GM23338 (cell line): ENCODE measurements at regions not wholly inside any gene's neighbourhood (a gene's known extent, or its start where the extent isn't known, plus 50 kb on each side); places are given as distances from the start of the nearest gene placed in this dataset.

Experiments
- ATAC-seq: fragments of 200-7000 bp; cut with Tn5 transposase; 3 replicates; pipeline ENCODE4 v1.9.1; 2020
- DNase-seq: peaks from one replicate; pipeline ENCODE4 v3.0.0-alpha.2; 2015; ENCODE audit warnings: low spot score
- H2AFZ ChIP-seq: fragments of 200-600 bp; sonication (generic); 2 replicates; pipeline ENCODE4 v1.8.0; 2016; ENCODE audit warnings: antibody characterized with exemption, mild to moderate bottlenecking, moderate library complexity
- H3F3A ChIP-seq: fragments of 200-600 bp; sonication (generic); replicated peaks from 2 replicates; pipeline ENCODE4 v1.8.0; 2017; ENCODE audit warnings: antibody characterized with exemption, mixed run types, low read depth
- H3K27ac ChIP-seq: fragments of 200-600 bp; sonication (generic); 2 replicates; pipeline ENCODE4 v1.6.1; 2016; ENCODE audit warnings: low read depth
- H3K27me3 ChIP-seq: fragments of 200-600 bp; sonication (generic); 2 replicates; pipeline ENCODE4 v1.8.0; 2016; ENCODE audit warnings: mild to moderate bottlenecking, mixed run types, moderate library complexity; ENCODE audit not compliant: insufficient read depth
- H3K36me3 ChIP-seq: fragments of 200-600 bp; sonication (generic); 2 replicates; pipeline ENCODE4 v1.8.0; 2016; ENCODE audit warnings: mild to moderate bottlenecking; ENCODE audit not compliant: insufficient read depth
- H3K4me1 ChIP-seq: fragments of 200-600 bp; sonication (generic); 2 replicates; pipeline ENCODE4 v1.8.0; 2016; ENCODE audit warnings: mild to moderate bottlenecking, moderate library complexity; ENCODE audit not compliant: insufficient read depth
- H3K4me2 ChIP-seq: fragments of 200-600 bp; sonication (generic); 2 replicates; pipeline ENCODE4 v1.7.1; 2017; ENCODE audit warnings: mixed run types
- H3K4me3 ChIP-seq: fragments of 200-600 bp; sonication (generic); 2 replicates; pipeline ENCODE4 v1.6.1; 2016; ENCODE audit warnings: mixed run types
- H3K79me2 ChIP-seq: fragments of 200-600 bp; sonication (generic); replicated peaks from 2 replicates; pipeline ENCODE4 v1.8.0; 2017; ENCODE audit warnings: mild to moderate bottlenecking; ENCODE audit not compliant: insufficient read depth
- H3K9me2 ChIP-seq: fragments of 200-600 bp; sonication (generic); 2 replicates; pipeline ENCODE4 v1.8.0; 2017; ENCODE audit not compliant: insufficient read depth
- H4K20me1 ChIP-seq: fragments of 200-600 bp; sonication (generic); replicated peaks from 2 replicates; pipeline ENCODE4 v1.8.0; 2017; ENCODE audit warnings: mild to moderate bottlenecking; ENCODE audit not compliant: insufficient read depth
- H3K27ac Mint-ChIP-seq: 2 replicates; pipeline ENCODE4 v1.8.0; 2020; ENCODE audit warnings: inconsistent platforms, mild to moderate bottlenecking, moderate library complexity, mixed read lengths
- H3K27me3 Mint-ChIP-seq: 3 replicates; pipeline ENCODE4 v1.8.0; 2022; ENCODE audit warnings: low read depth, mild to moderate bottlenecking, moderate library complexity, mixed read lengths, inconsistent platforms; ENCODE audit not compliant: insufficient read depth, poor library complexity
- H3K36me3 Mint-ChIP-seq: 3 replicates; pipeline ENCODE4 v1.8.0; 2021; ENCODE audit warnings: low read depth, mild to moderate bottlenecking, inconsistent platforms, moderate library complexity, mixed read lengths
- H3K4me1 Mint-ChIP-seq: 3 replicates; pipeline ENCODE4 v1.8.0; 2020; ENCODE audit warnings: mild to moderate bottlenecking, inconsistent platforms, mixed read lengths
- H3K4me3 Mint-ChIP-seq: 3 replicates; pipeline ENCODE4 v1.8.0; 2021; ENCODE audit warnings: moderate library complexity, mild to moderate bottlenecking, inconsistent platforms, mixed read lengths
- H3K9me3 Mint-ChIP-seq: 3 replicates; pipeline ENCODE4 v1.8.0; 2020; ENCODE audit warnings: moderate library complexity, mild to moderate bottlenecking, inconsistent platforms, mixed read lengths
- CREB1 ChIP-seq: fragments of 250-450 bp; sonication (Bioruptor Pico); IDR thresholded peaks from 2 replicates; pipeline ENCODE4 v1.5.0; 2020; ENCODE audit warnings: low read depth, mild to moderate bottlenecking, moderate library complexity
- EZH2phosphoT487 ChIP-seq: fragments of 200-600 bp; sonication (generic); IDR thresholded peaks from one replicate; pipeline ENCODE4 v1.8.1; 2018; ENCODE audit warnings: antibody characterized with exemption; ENCODE audit not compliant: unreplicated experiment
- POLR2AphosphoS5 ChIP-seq: IDR thresholded peaks from 2 replicates; pipeline ENCODE4 v1.6.1; 2016; ENCODE audit warnings: antibody characterized with exemption, low read depth
- ZNF114 ChIP-seq: fragments of 250-450 bp; sonication (Bioruptor Pico); IDR thresholded peaks from 2 replicates; pipeline ENCODE4 v1.5.0; 2020; ENCODE audit warnings: mild to moderate bottlenecking, moderate library complexity
- TF ChIP-seq, protein P1 (sequence below), 2 experiments: fragments of 200-600 bp in 1 of 2; sonication (generic) in 1 of 2; conservative IDR thresholded peaks; 2 replicates each; pipeline versions ENCODE4 v1.5.1 to v1.6.1; 2016 to 2017; ENCODE audit warnings: antibody characterized with exemption in 2 of 2, low read depth in 2 of 2, mild to moderate bottlenecking in 2 of 2, moderate library complexity in 1 of 2
- TF ChIP-seq, protein P2 (sequence below): IDR thresholded peaks from 2 replicates; pipeline ENCODE4 v1.6.1; 2016; ENCODE audit warnings: antibody characterized with exemption

GRCh38 chr7:3210531-3210930, 90.5 kb upstream of the SDK1 start:
- Mint-ChIP-seq H3K4me1 (peaks cover 2% of the 10 kb centered on the region; the same call in 2 of the 3 replicates), H3K27ac (peak overlapping the region; percentile 32), H3K9me3 (no peaks in the 10 kb centered on the region), H3K36me3 (no peaks in the 10 kb centered on the region), H3K4me3 (no peak overlapping the region), H3K27me3 (no peaks in the 10 kb centered on the region)
- Histone ChIP-seq H3K79me2 (no peaks in the 10 kb centered on the region), H3K4me1 (no peaks in the 10 kb centered on the region), H4K20me1 (no peaks in the 10 kb centered on the region), H3K27ac (no peak overlapping the region), H3K27me3 (no peaks in the 10 kb centered on the region), H3K4me3 (no peak overlapping the region), H3F3A (no peaks in the 10 kb centered on the region), H3K4me2 (no peak overlapping the region), H3K9me2 (no peaks in the 10 kb centered on the region), H2AFZ (no peak overlapping the region), H3K36me3 (no peaks in the 10 kb centered on the region)
- ATAC-seq (peak; percentile 97), DNase-seq (peak; percentile 47)
- no peak for TF ChIP-seq ZNF114 (CRISPR knock-in tag)
- TF ChIP-seq, protein P1, sequence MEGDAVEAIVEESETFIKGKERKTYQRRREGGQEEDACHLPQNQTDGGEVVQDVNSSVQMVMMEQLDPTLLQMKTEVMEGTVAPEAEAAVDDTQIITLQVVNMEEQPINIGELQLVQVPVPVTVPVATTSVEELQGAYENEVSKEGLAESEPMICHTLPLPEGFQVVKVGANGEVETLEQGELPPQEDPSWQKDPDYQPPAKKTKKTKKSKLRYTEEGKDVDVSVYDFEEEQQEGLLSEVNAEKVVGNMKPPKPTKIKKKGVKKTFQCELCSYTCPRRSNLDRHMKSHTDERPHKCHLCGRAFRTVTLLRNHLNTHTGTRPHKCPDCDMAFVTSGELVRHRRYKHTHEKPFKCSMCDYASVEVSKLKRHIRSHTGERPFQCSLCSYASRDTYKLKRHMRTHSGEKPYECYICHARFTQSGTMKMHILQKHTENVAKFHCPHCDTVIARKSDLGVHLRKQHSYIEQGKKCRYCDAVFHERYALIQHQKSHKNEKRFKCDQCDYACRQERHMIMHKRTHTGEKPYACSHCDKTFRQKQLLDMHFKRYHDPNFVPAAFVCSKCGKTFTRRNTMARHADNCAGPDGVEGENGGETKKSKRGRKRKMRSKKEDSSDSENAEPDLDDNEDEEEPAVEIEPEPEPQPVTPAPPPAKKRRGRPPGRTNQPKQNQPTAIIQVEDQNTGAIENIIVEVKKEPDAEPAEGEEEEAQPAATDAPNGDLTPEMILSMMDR (conservative IDR thresholded peaks at IDR 0.05; ENCODE audit: low read depth in 2 of 2) = peak; percentile 45 to 76

DNA sequence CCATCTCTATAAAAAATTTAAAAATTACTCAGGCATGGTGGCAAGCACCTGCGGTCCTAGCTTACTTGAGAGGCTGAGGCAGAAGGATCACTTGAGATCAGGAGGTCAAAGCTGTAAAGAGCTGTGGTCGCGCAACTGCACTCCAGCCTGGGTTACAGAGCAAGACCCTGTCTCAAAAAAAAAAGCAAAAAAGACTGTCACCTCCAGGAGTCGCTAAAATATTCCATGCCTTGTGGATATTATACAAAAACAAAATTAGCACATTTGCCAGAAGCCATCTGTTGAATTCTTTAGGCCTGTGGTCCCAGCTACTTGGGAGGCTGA, 87.0 kb upstream of the SDK1 start:
- Histone ChIP-seq H3F3A (no peaks in the 10 kb centered on the region), H3K27me3 (no peaks in the 10 kb centered on the region), H3K4me3 (no peak overlapping the region), H3K36me3 (no peaks in the 10 kb centered on the region), H3K27ac (no peak overlapping the region), H4K20me1 (no peaks in the 10 kb centered on the region), H3K9me2 (no peaks in the 10 kb centered on the region), H3K4me1 (no peaks in the 10 kb centered on the region), H2AFZ (no peak overlapping the region), H3K4me2 (no peak overlapping the region), H3K79me2 (no peaks in the 10 kb centered on the region)
- no peaks in the 10 kb centered on the region for H3K27me3 Mint-ChIP-seq
- peaks cover 11% of the 10 kb centered on the region for H3K4me1 Mint-ChIP-seq
- ATAC-seq = no peak
- TF ChIP-seq, protein P2, sequence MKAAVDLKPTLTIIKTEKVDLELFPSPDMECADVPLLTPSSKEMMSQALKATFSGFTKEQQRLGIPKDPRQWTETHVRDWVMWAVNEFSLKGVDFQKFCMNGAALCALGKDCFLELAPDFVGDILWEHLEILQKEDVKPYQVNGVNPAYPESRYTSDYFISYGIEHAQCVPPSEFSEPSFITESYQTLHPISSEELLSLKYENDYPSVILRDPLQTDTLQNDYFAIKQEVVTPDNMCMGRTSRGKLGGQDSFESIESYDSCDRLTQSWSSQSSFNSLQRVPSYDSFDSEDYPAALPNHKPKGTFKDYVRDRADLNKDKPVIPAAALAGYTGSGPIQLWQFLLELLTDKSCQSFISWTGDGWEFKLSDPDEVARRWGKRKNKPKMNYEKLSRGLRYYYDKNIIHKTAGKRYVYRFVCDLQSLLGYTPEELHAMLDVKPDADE = no peak
- TF ChIP-seq POLR2AphosphoS5 (no peak), ZNF114 (CRISPR knock-in tag) (no peak), CREB1 (CRISPR knock-in tag) (no peak), EZH2phosphoT487 (no peak)
- TF ChIP-seq, protein P1 (conservative IDR thresholded peaks at IDR 0.05; ENCODE audit: low read depth in 2 of 2) = no peak
- no peak overlapping the region for H3K27ac Mint-ChIP-seq
- DNase-seq = no peak
- H3K36me3 Mint-ChIP-seq = no peaks in the 10 kb centered on the region
- H3K9me3 Mint-ChIP-seq = no peaks in the 10 kb centered on the region
- no peak overlapping the region for H3K4me3 Mint-ChIP-seq
